Esophagus squamous epithelium (tissue), 4 donors: ENCODE measurements at regions not wholly inside any gene's neighbourhood (a gene's known extent, or its start where the extent isn't known, plus 50 kb on each side); places are given as distances from the start of the nearest gene placed in this dataset.

Source experiments
- POLR2A ChIP-seq, 4 donors: fragments of 450-650 bp; IDR thresholded peaks; one replicate each; pipeline ENCODE4 v1.6.1; 2017; ENCODE audit warnings: antibody characterized with exemption in 4 of 4, mild to moderate bottlenecking in 4 of 4, moderate library complexity in 3 of 4
- TF ChIP-seq, protein P1 (sequence below), 6 experiments: fragments of 450-650 bp in 4 of 6; fragments of 200-600 bp in 2 of 6; sonication (generic) in 2 of 6; IDR thresholded peaks; one replicate each; pipeline ENCODE4 v1.5.1; 2016 to 2019; ENCODE audit warnings: antibody characterized with exemption in 6 of 6, mild to moderate bottlenecking in 4 of 6, moderate library complexity in 4 of 6

- TF ChIP-seq, protein P1, sequence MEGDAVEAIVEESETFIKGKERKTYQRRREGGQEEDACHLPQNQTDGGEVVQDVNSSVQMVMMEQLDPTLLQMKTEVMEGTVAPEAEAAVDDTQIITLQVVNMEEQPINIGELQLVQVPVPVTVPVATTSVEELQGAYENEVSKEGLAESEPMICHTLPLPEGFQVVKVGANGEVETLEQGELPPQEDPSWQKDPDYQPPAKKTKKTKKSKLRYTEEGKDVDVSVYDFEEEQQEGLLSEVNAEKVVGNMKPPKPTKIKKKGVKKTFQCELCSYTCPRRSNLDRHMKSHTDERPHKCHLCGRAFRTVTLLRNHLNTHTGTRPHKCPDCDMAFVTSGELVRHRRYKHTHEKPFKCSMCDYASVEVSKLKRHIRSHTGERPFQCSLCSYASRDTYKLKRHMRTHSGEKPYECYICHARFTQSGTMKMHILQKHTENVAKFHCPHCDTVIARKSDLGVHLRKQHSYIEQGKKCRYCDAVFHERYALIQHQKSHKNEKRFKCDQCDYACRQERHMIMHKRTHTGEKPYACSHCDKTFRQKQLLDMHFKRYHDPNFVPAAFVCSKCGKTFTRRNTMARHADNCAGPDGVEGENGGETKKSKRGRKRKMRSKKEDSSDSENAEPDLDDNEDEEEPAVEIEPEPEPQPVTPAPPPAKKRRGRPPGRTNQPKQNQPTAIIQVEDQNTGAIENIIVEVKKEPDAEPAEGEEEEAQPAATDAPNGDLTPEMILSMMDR (IDR thresholded peaks at IDR 0.05): no peak
- no peak for TF ChIP-seq POLR2A (IDR thresholded peaks at IDR 0.05)
Observed at GRCh38 chr16:64136743-64137142, 985.1 kb downstream of the CDH11 start.
